PC-9 (cell line): ENCODE measurements at regions not wholly inside any gene's neighbourhood (a gene's known extent, or its start where the extent isn't known, plus 50 kb on each side); places are given as distances from the start of the nearest gene placed in this dataset.

Source experiments
- EZH2 ChIP-seq: fragments of 200-600 bp; sonication (generic); IDR thresholded peaks from 2 replicates; pipeline ENCODE4 v1.8.0; 2017; ENCODE audit warnings: antibody characterized with exemption, low read depth
- TF ChIP-seq, protein P1 (sequence below): fragments of 200-600 bp; sonication (generic); conservative IDR thresholded peaks from 2 replicates; pipeline ENCODE4 v1.6.1; 2017; ENCODE audit warnings: mixed run types, antibody characterized with exemption, mild to moderate bottlenecking, moderate library complexity

- TF ChIP-seq, protein P1, sequence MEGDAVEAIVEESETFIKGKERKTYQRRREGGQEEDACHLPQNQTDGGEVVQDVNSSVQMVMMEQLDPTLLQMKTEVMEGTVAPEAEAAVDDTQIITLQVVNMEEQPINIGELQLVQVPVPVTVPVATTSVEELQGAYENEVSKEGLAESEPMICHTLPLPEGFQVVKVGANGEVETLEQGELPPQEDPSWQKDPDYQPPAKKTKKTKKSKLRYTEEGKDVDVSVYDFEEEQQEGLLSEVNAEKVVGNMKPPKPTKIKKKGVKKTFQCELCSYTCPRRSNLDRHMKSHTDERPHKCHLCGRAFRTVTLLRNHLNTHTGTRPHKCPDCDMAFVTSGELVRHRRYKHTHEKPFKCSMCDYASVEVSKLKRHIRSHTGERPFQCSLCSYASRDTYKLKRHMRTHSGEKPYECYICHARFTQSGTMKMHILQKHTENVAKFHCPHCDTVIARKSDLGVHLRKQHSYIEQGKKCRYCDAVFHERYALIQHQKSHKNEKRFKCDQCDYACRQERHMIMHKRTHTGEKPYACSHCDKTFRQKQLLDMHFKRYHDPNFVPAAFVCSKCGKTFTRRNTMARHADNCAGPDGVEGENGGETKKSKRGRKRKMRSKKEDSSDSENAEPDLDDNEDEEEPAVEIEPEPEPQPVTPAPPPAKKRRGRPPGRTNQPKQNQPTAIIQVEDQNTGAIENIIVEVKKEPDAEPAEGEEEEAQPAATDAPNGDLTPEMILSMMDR, result no peak
- no peak for TF ChIP-seq EZH2
Measured at GRCh38 chr21:19218163-19218562, 814.6 kb upstream of the TMPRSS15 start.
